Psoas muscle (tissue), 7 donors: ENCODE measurements at regions not wholly inside any gene's neighbourhood (a gene's known extent, or its start where the extent isn't known, plus 50 kb on each side); places are given as distances from the start of the nearest gene placed in this dataset.

Experiments
- ATAC-seq, 4 donors: fragments of 200-7000 bp; cut with Tn5 transposase; one replicate each; pipeline ENCODE4 v1.9.1; 2020; ENCODE audit warnings: moderate library complexity in 3 of 4, mild to moderate bottlenecking in 2 of 4
- DNase-seq, 2 donors: peaks; one replicate each; pipeline ENCODE4 v3.0.0-alpha.2; 2020
- H3K27ac ChIP-seq: fragments of 200-600 bp; one replicate; pipeline ENCODE4 v1.8.0; 2022
- H3K27me3 ChIP-seq, 3 donors: fragments of 200-600 bp in 1 of 3; one replicate each; pipeline versions ENCODE4 v1.6.1 to v1.8.0; 2013 to 2022; ENCODE audit warnings: low read length in 2 of 3, mild to moderate bottlenecking in 2 of 3, moderate library complexity in 1 of 3; ENCODE audit not compliant: insufficient read depth in 3 of 3
- H3K36me3 ChIP-seq, 2 donors: fragments of 200-600 bp in 1 of 2; one replicate each; pipeline versions ENCODE4 v1.6.1 to v1.8.0; 2013 to 2022; ENCODE audit warnings: low read depth in 1 of 2, mild to moderate bottlenecking in 1 of 2, moderate library complexity in 1 of 2; ENCODE audit not compliant: insufficient read depth in 1 of 2
- H3K4me1 ChIP-seq: fragments of 200-600 bp; one replicate; pipeline ENCODE4 v1.8.0; 2022
- H3K4me3 ChIP-seq: fragments of 200-600 bp; one replicate; pipeline ENCODE4 v1.8.0; 2022; ENCODE audit warnings: mild to moderate bottlenecking
- H3K9me3 ChIP-seq: fragments of 200-600 bp; one replicate; pipeline ENCODE4 v1.8.0; 2022
- CTCF ChIP-seq: fragments of 200-600 bp; IDR thresholded peaks from one replicate; pipeline ENCODE4 v1.8.0; 2022; ENCODE audit warnings: antibody characterized with exemption
- WGBS, 3 donors: extraction: QIAGEN DNeasy Blood & Tissue Kit; methylation state at CpG; one replicate each; pipeline versions ENCODE4 v1.1.6 to v1.1.7; 2013; 5-methylcytosine and 5-hydroxymethylcytosine counted together
- intact Hi-C, 2 donors: fragments of 100-400 bp; cut with DNase I; formaldehyde crosslinking; loops; one replicate each; pipeline versions ENCODE4 v1.11.0 to v1.14.2; 2022
- donor health status: healthy with polysubstance abuse.
- donor health status: DM: no; HTN: no; CAD: no; lungs with moderate emphysema.
- donor health status: Bipolar disorder and iron deficiency.
- donor health status: healthy.
- donor health status: DM: yes; HTN: yes; CAD: no.
- donor health status: DM: no; HTN: no; CAD: no.
- donor health status: DM: yes; HTN: yes; CAD: no.

DNA sequence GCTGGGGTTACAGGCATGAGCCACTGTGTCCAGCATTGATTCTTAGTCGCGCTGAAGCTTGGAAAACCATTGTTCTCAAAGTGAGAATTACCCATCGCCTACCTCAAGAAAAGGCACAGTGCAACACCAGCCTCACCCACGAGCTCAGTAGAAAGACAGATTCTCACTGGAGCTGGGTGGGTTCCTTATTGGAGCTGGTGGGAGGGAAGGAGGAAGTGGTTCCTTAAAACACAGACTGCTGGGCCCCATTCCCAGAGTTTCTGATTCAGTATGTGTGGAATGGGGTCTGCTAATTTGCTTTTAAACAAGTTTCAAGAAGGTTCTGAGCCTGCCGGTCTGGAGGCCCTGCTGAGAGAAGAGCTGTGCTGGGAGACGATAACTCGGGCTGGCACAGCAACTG, 264.7 kb downstream of the ENGASE start:
- intact Hi-C loops: no loop called here
- ATAC-seq: no peak
- no peak for TF ChIP-seq CTCF
- Histone ChIP-seq H3K4me3 (no peak overlapping the region), H3K27ac (no peak overlapping the region), H3K4me1 (no peaks in the 10 kb centered on the region), H3K36me3 (no peaks in the 10 kb centered on the region), H3K27me3 (peaks cover 0 to 53% (median 5%) of the 10 kb centered on the region in 3 donors), H3K9me3 (no peaks in the 10 kb centered on the region)
- 69 to 76% (median 71%) methylated on average over 7 of the region's 7 CpGs for WGBS, 3 donors
- no peak for DNase-seq

DNA sequence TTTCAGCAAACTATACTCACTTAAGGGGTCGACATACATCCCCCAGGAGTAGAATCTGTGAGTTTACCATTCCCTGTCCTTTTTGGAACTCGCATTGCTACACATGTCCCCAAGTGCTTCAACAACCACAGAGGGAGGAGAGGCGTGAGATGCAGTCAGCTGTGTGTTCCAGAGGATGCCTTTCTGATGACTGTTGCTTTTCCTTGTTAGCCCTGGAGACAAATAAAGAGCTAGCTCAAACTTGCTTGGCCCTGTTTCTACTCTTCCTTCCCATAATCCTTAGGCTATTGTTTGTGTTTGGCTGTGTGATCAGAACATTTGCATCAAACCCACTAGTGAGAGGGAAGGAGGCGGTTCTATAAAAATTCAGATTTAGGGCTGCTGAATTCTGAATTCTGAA, 264.0 kb downstream of the ENGASE start:
- intact Hi-C loops: no loop called here
- no peaks in the 10 kb centered on the region for H3K9me3 ChIP-seq
- DNase-seq: no peak
- H3K4me3 ChIP-seq: no peak overlapping the region
- no peak for TF ChIP-seq CTCF
- peaks cover 0 to 47% (median 5%) of the 10 kb centered on the region in 3 donors for H3K27me3 ChIP-seq
- WGBS, 3 donors: 36 to 40% (median 40%) methylated on average over 4 of the region's 4 CpGs
- no peak overlapping the region for H3K27ac ChIP-seq
- no peak for ATAC-seq
- H3K4me1 ChIP-seq: no peaks in the 10 kb centered on the region
- no peaks in the 10 kb centered on the region for H3K36me3 ChIP-seq

GRCh38 chr17:79338152-79338551, 263.5 kb downstream of the ENGASE start:
- no peak for ATAC-seq
- TF ChIP-seq CTCF: no peak
- intact Hi-C loops: no loop called here
- WGBS, 3 donors: 39 to 44% (median 43%) methylated on average over 7 of the region's 7 CpGs
- H3K4me3 ChIP-seq: no peak overlapping the region
- peaks cover 0 to 47% (median 5%) of the 10 kb centered on the region in 3 donors for H3K27me3 ChIP-seq
- no peak for DNase-seq
- no peaks in the 10 kb centered on the region for H3K4me1 ChIP-seq
- no peak overlapping the region for H3K27ac ChIP-seq
- H3K36me3 ChIP-seq: no peaks in the 10 kb centered on the region
- H3K9me3 ChIP-seq: no peaks in the 10 kb centered on the region

DNA sequence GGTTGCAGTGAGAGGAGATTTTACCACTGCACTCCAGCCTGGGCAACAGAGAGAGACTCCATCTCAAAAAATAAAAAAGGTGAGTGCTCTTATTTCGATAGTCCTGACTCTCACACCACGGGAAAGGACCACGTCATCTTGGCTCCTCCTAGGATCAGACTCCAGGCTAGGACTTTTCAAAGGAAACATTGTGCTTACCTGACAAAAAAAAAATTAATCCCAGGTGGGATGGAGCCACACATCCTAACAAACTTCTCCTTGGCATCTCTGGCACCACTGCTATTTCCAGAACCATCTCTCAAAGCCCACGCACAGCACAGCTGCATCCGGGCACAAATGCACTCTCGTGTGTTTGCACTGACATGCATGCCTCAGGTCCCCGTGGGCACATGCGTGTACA, 262.4 kb downstream of the ENGASE start:
- H3K36me3 ChIP-seq: no peaks in the 10 kb centered on the region
- no peak overlapping the region for H3K27ac ChIP-seq
- H3K4me3 ChIP-seq: no peak overlapping the region
- peaks cover 0 to 46% (median 3%) of the 10 kb centered on the region in 3 donors for H3K27me3 ChIP-seq
- WGBS, 3 donors: 58 to 69% (median 61%) methylated on average over 8 of the region's 8 CpGs
- TF ChIP-seq CTCF: no peak
- intact Hi-C loops: no loop called here
- no peaks in the 10 kb centered on the region for H3K9me3 ChIP-seq
- ATAC-seq (no peak), DNase-seq (no peak)
- no peaks in the 10 kb centered on the region for H3K4me1 ChIP-seq

DNA sequence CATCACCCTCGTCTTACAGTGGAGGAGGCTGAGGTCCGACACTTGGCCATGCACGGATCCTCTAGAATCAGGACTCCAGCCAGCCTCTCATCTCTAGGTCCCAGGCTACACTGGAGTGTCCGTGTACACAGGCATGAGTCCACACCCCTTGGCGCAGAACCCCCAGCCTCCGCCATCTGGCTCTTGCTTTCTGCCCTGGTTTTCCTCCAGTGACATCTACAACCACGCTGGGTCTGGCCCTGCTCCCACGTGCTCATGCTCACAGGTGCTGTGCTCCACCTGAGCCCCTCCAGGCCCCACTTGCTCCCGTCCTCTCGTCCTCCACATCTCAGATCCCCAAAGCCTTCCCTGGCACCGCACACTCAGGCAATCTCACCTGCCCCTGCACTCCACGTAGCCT, 260.8 kb downstream of the ENGASE start:
- intact Hi-C loops: no loop called here
- TF ChIP-seq CTCF: no peak
- no peak for ATAC-seq
- Histone ChIP-seq H3K27ac (no peak overlapping the region), H3K4me3 (no peak overlapping the region), H3K36me3 (no peaks in the 10 kb centered on the region), H3K9me3 (no peaks in the 10 kb centered on the region), H3K27me3 (peaks cover 0 to 46% (median 8%) of the 10 kb centered on the region in 3 donors), H3K4me1 (no peaks in the 10 kb centered on the region)
- WGBS, 3 donors: 64 to 71% (median 70%) methylated on average over 12 of the region's 12 CpGs
- DNase-seq: peak in 1 of 2 donors; percentile 36
